ENCODE measurements at regions not wholly inside any gene's neighbourhood (a gene's known extent, or its start where the extent isn't known, plus 50 kb on each side); places are given as distances from the start of the nearest gene placed in this dataset.

DNA sequence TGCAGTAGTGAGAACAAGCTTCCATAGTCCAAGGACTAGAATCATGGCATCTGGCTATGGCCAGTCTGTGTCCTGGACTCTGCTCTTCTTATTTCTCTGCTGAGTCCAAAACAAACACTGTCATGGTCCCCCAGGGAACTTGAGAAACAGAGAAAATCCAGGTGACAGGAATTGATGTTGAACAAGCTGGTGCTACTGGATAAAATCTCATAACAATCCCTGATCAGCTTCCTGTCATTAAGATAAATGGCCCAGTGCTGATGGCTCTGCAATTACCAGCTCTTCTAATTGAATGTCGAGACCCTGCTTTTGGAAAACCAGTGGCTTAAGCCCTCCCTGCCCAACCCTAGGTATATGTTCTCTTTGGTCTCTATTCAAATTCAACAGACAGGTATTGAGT, 58.8 kb upstream of the ARHGAP36 start:
- TF ChIP-seq, protein P1, sequence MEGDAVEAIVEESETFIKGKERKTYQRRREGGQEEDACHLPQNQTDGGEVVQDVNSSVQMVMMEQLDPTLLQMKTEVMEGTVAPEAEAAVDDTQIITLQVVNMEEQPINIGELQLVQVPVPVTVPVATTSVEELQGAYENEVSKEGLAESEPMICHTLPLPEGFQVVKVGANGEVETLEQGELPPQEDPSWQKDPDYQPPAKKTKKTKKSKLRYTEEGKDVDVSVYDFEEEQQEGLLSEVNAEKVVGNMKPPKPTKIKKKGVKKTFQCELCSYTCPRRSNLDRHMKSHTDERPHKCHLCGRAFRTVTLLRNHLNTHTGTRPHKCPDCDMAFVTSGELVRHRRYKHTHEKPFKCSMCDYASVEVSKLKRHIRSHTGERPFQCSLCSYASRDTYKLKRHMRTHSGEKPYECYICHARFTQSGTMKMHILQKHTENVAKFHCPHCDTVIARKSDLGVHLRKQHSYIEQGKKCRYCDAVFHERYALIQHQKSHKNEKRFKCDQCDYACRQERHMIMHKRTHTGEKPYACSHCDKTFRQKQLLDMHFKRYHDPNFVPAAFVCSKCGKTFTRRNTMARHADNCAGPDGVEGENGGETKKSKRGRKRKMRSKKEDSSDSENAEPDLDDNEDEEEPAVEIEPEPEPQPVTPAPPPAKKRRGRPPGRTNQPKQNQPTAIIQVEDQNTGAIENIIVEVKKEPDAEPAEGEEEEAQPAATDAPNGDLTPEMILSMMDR (IDR thresholded peaks at IDR 0.05), result no peak
- TF ChIP-seq POLR2A (IDR thresholded peaks at IDR 0.05), result no peak
